ENCODE measurements at regions not wholly inside any gene's neighbourhood (a gene's known extent, or its start where the extent isn't known, plus 50 kb on each side); places are given as distances from the start of the nearest gene placed in this dataset.

DNA sequence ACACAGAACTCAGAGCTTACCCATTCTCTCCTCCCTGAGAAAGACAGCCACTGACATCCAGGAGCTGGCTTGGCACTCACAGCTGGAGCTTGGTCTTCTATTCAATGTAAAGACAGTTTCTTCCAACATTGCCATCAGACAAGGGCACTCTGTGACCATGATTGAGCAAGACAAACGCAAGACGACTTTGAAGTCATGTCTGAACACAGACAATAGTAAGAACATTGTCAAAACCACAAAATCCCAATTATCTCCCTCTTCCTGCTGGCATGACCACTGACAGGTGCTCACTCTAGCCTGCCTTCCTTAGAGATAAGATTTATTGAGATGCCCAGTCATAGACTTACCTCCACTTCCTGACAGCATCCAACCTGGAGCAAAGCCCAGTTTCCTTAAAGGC lies 328.0 kb downstream of the MSX2 start:
- TF ChIP-seq CTCF (IDR thresholded peaks at IDR 0.05): no peak
- TF ChIP-seq POLR2A (IDR thresholded peaks at IDR 0.05): no peak

All from esophagus squamous epithelium (tissue), 4 donors.